GM12878 (cell line): ENCODE measurements at regions not wholly inside any gene's neighbourhood (a gene's known extent, or its start where the extent isn't known, plus 50 kb on each side); places are given as distances from the start of the nearest gene placed in this dataset.

Source experiments
- ATAC-seq: fragments of 200-7000 bp; cut with Tn5 transposase; 3 replicates; pipeline ENCODE4 v1.9.1; 2020; ENCODE audit warnings: mild to moderate bottlenecking, moderate library complexity
- BruUV-seq: library from RNA; stranded (reverse); fragments of 400-500 nt; replicated peaks from 2 replicates; lab custom pipeline; 2021; lab: Mats Ljungman, UMichigan
- CTCF ChIA-PET: fragments of 300-600 bp; sonication (Branson Sonifier 250); formaldehyde crosslinking; extraction: SDS; loops from one replicate; lab custom pipeline; 2021; ENCODE audit warnings: inconsistent platforms; lab: Yijun Ruan, JAX
- POLR2A ChIA-PET: fragments of 350-600 bp; formaldehyde crosslinking; extraction: SDS; loops from one replicate; lab custom pipeline; 2021; ENCODE audit warnings: inconsistent platforms; lab: Charles Lee
- RAD21 ChIA-PET: fragments of 300-600 bp; sonication (Branson Sonifier 250); formaldehyde crosslinking; loops from one replicate; lab custom pipeline; 2023; ENCODE audit warnings: antibody characterized with exemption; ENCODE audit not compliant: unreplicated experiment; lab: Charles Lee
- SMC1A ChIA-PET: fragments of 300-600 bp; sonication (Branson Sonifier 250); formaldehyde crosslinking; loops from one replicate; lab custom pipeline; 2023; ENCODE audit not compliant: unreplicated experiment, uncharacterized antibody; lab: Charles Lee
- DNase-seq: peaks from one replicate; pipeline ENCODE4 v3.0.0-alpha.2; 2011; ENCODE audit warnings: low read depth, low spot score
- FAIRE-seq: peaks from 3 replicates; lab custom pipeline; 2011; peaks lifted over from hg19 to GRCh38; lab: Jason Lieb, UNC
- H2AFZ ChIP-seq: 2 replicates; pipeline ENCODE4 v1.6.0; 2011; ENCODE audit warnings: low read depth, low read length, control low read depth; ENCODE audit not compliant: control insufficient read depth
- H3K27ac ChIP-seq: 2 replicates; pipeline ENCODE4 v1.5.1; 2011; ENCODE audit warnings: control low read depth; ENCODE audit not compliant: control insufficient read depth, insufficient read depth
- H3K27me3 ChIP-seq, 2 experiments: replicated peaks in 1 of 2; 2 replicates each; pipeline versions ENCODE4 v1.6.0 to v1.6.1; 2011; ENCODE audit warnings: low read length in 1 of 2; ENCODE audit not compliant: control insufficient read depth in 2 of 2, insufficient read depth in 2 of 2
- H3K36me3 ChIP-seq, 2 experiments: 2 replicates each; pipeline ENCODE4 v1.5.1; 2011; ENCODE audit warnings: low read length in 1 of 2; ENCODE audit not compliant: control insufficient read depth in 2 of 2, insufficient read depth in 2 of 2
- H3K4me1 ChIP-seq: 2 replicates; pipeline ENCODE4 v1.6.1; 2011; ENCODE audit warnings: mild to moderate bottlenecking, low read length, moderate library complexity, mixed read lengths; ENCODE audit not compliant: control insufficient read depth, insufficient read depth
- H3K4me2 ChIP-seq: 2 replicates; pipeline ENCODE4 v1.6.0; 2011; ENCODE audit warnings: control low read depth; ENCODE audit not compliant: control insufficient read depth, insufficient read depth
- H3K4me3 ChIP-seq: fragments of 200-600 bp; sonication (generic); 2 replicates; pipeline ENCODE4 v1.5.1; 2016
- H3K79me2 ChIP-seq: 2 replicates; pipeline ENCODE4 v1.6.0; 2011; ENCODE audit warnings: low read length; ENCODE audit not compliant: control insufficient read depth, insufficient read depth
- H3K9ac ChIP-seq: 2 replicates; pipeline ENCODE4 v1.8.0; 2011; ENCODE audit warnings: low read length, control low read depth, mixed read lengths; ENCODE audit not compliant: control insufficient read depth, insufficient read depth
- H3K9me3 ChIP-seq: replicated peaks from 3 replicates; pipeline ENCODE4 v1.5.1; 2011; ENCODE audit warnings: mild to moderate bottlenecking, low read length; ENCODE audit not compliant: control insufficient read depth, insufficient read depth
- H4K20me1 ChIP-seq: 2 replicates; pipeline ENCODE4 v1.6.0; 2011; ENCODE audit not compliant: control insufficient read depth, insufficient read depth
- CEBPB ChIP-seq, 2 experiments: fragments of 150-350 bp in 1 of 2; IDR thresholded peaks; 2 replicates each; pipeline ENCODE4 v1.6.1; 2012 to 2014; ENCODE audit warnings: low read depth in 2 of 2, low read length in 2 of 2, borderline replicate concordance in 1 of 2, inconsistent platforms in 1 of 2
- EED ChIP-seq: sonication (generic); IDR thresholded peaks from 2 replicates; pipeline ENCODE4 v1.6.1; 2016; ENCODE audit warnings: antibody characterized with exemption, low read depth
- HCFC1 ChIP-seq: fragments of 150-350 bp; IDR thresholded peaks from 2 replicates; pipeline ENCODE4 v1.6.1; 2014; ENCODE audit warnings: low read length
- PRDM15 ChIP-seq: fragments of 450-650 bp; formaldehyde crosslinking; IDR thresholded peaks from 2 replicates; pipeline ENCODE4 v1.4.0; 2020; ENCODE audit warnings: mild to moderate bottlenecking, moderate library complexity
- WGBS: methylation state at CpG from one replicate; pipeline ENCODE4 v1.1.6; 2016; ENCODE audit warnings: low lambda C conversion rate; ENCODE audit not compliant: insufficient replicate concordance, insufficient coverage; ENCODE audit errors: missing lambda C conversion rate; 5-methylcytosine and 5-hydroxymethylcytosine counted together
- in situ Hi-C: fragments of 300-500 bp; cut with MboI; formaldehyde crosslinking; loops from 9 replicates; pipeline ENCODE4 v1.14.3; 2018; ENCODE audit warnings: mixed read lengths
- intact Hi-C: fragments of 100-400 bp; cut with micrococcal nuclease; formaldehyde crosslinking; loops from one replicate; pipeline ENCODE4 v1.14.2; 2022; ENCODE audit not compliant: unreplicated experiment

GRCh38 chr2:47721296-47721695 is 61.6 kb upstream of the MSH6 start (continued):
- TF ChIP-seq PRDM15 = no peak
- no peak for TF ChIP-seq HCFC1

- CTCF ChIA-PET = interaction anchor here (1.0 to 4.2 kb wide), 6 partner anchors 10 to 47 kb away, joined by 3 to 31 read pairs (median 5); no protein-coding TSS in a partner anchor
- peak; percentile 29; the same call in 1 of the 2 replicates for TF ChIP-seq EED
- no peak for TF ChIP-seq CEBPB (IDR thresholded peaks at IDR 0.05; ENCODE audit: borderline replicate concordance in 1 of 2, low read depth in 2 of 2, low read length in 2 of 2)
- peak overlapping the region; percentile 13; the same call in 1 of the 2 replicates for H3K27ac ChIP-seq
- peaks cover 56% of the 10 kb centered on the region for H3K4me1 ChIP-seq
- no peaks in the 10 kb centered on the region for H3K79me2 ChIP-seq
- FAIRE-seq = no peak
- no peak overlapping the region for H3K9ac ChIP-seq
- no peak overlapping the region for H3K4me3 ChIP-seq
- SMC1A ChIA-PET = interaction anchor here (0.5 to 3.4 kb wide), 9 partner anchors 10 to 283 kb away, joined by 3 to 36 read pairs (median 4); no protein-coding TSS in a partner anchor
- RAD21 ChIA-PET = interaction anchor here (0.6 to 2.4 kb wide), 4 partner anchors 12 to 47 kb away, joined by 3 to 15 read pairs (median 4); no protein-coding TSS in a partner anchor
- intact Hi-C loops (no loop called here), in situ Hi-C loops (no loop called here)
- DNase-seq = no peak
- BruUV-seq = no TSS peak
- H3K9me3 ChIP-seq = no peaks in the 10 kb centered on the region; the same call in 2 of the 3 replicates
- H4K20me1 ChIP-seq = no peaks in the 10 kb centered on the region
- H3K4me2 ChIP-seq = no peak overlapping the region; the same call in 1 of the 2 replicates
- H3K27me3 ChIP-seq = no peaks in the 10 kb centered on the region
- no peak for ATAC-seq
- H3K36me3 ChIP-seq = no peaks in the 10 kb centered on the region
- H2AFZ ChIP-seq = no peak overlapping the region
- POLR2A ChIA-PET = interaction anchor here (0.5 to 1.1 kb wide), 5 partner anchors 12 to 66 kb away, joined by 3 to 4 read pairs (median 4); partner anchors contain the start of gene MSH6
- WGBS = 50% methylated on average over 2 of the region's 2 CpGs
Measured at GRCh38 chr2:47720559-47720958, 62.4 kb upstream of the MSH6 start.
